GM12878 (cell line): ENCODE measurements at regions not wholly inside any gene's neighbourhood (a gene's known extent, or its start where the extent isn't known, plus 50 kb on each side); places are given as distances from the start of the nearest gene placed in this dataset.

Experiments used
- ATAC-seq: fragments of 200-7000 bp; cut with Tn5 transposase; 3 replicates; pipeline ENCODE4 v1.9.1; 2020; ENCODE audit warnings: mild to moderate bottlenecking, moderate library complexity
- BruUV-seq: library from RNA; stranded (reverse); fragments of 400-500 nt; replicated peaks from 2 replicates; lab custom pipeline; 2021; lab: Mats Ljungman, UMichigan
- CTCF ChIA-PET: fragments of 300-600 bp; sonication (Branson Sonifier 250); formaldehyde crosslinking; extraction: SDS; loops from one replicate; lab custom pipeline; 2021; ENCODE audit warnings: inconsistent platforms; lab: Yijun Ruan, JAX
- POLR2A ChIA-PET: fragments of 350-600 bp; formaldehyde crosslinking; extraction: SDS; loops from one replicate; lab custom pipeline; 2021; ENCODE audit warnings: inconsistent platforms; lab: Charles Lee
- RAD21 ChIA-PET: fragments of 300-600 bp; sonication (Branson Sonifier 250); formaldehyde crosslinking; loops from one replicate; lab custom pipeline; 2023; ENCODE audit warnings: antibody characterized with exemption; ENCODE audit not compliant: unreplicated experiment; lab: Charles Lee
- SMC1A ChIA-PET: fragments of 300-600 bp; sonication (Branson Sonifier 250); formaldehyde crosslinking; loops from one replicate; lab custom pipeline; 2023; ENCODE audit not compliant: unreplicated experiment, uncharacterized antibody; lab: Charles Lee
- DNase-seq: peaks from one replicate; pipeline ENCODE4 v3.0.0-alpha.2; 2011; ENCODE audit warnings: low read depth, low spot score
- FAIRE-seq: peaks from 3 replicates; lab custom pipeline; 2011; peaks lifted over from hg19 to GRCh38; lab: Jason Lieb, UNC
- H2AFZ ChIP-seq: 2 replicates; pipeline ENCODE4 v1.6.0; 2011; ENCODE audit warnings: low read depth, low read length, control low read depth; ENCODE audit not compliant: control insufficient read depth
- H3K27ac ChIP-seq: 2 replicates; pipeline ENCODE4 v1.5.1; 2011; ENCODE audit warnings: control low read depth; ENCODE audit not compliant: control insufficient read depth, insufficient read depth
- H3K27me3 ChIP-seq, 2 experiments: replicated peaks in 1 of 2; 2 replicates each; pipeline versions ENCODE4 v1.6.0 to v1.6.1; 2011; ENCODE audit warnings: low read length in 1 of 2; ENCODE audit not compliant: control insufficient read depth in 2 of 2, insufficient read depth in 2 of 2
- H3K36me3 ChIP-seq, 2 experiments: 2 replicates each; pipeline ENCODE4 v1.5.1; 2011; ENCODE audit warnings: low read length in 1 of 2; ENCODE audit not compliant: control insufficient read depth in 2 of 2, insufficient read depth in 2 of 2
- H3K4me1 ChIP-seq: 2 replicates; pipeline ENCODE4 v1.6.1; 2011; ENCODE audit warnings: mild to moderate bottlenecking, low read length, moderate library complexity, mixed read lengths; ENCODE audit not compliant: control insufficient read depth, insufficient read depth
- H3K4me2 ChIP-seq: 2 replicates; pipeline ENCODE4 v1.6.0; 2011; ENCODE audit warnings: control low read depth; ENCODE audit not compliant: control insufficient read depth, insufficient read depth
- H3K4me3 ChIP-seq: fragments of 200-600 bp; sonication (generic); 2 replicates; pipeline ENCODE4 v1.5.1; 2016
- H3K79me2 ChIP-seq: 2 replicates; pipeline ENCODE4 v1.6.0; 2011; ENCODE audit warnings: low read length; ENCODE audit not compliant: control insufficient read depth, insufficient read depth
- H3K9ac ChIP-seq: 2 replicates; pipeline ENCODE4 v1.8.0; 2011; ENCODE audit warnings: low read length, control low read depth, mixed read lengths; ENCODE audit not compliant: control insufficient read depth, insufficient read depth
- H3K9me3 ChIP-seq: replicated peaks from 3 replicates; pipeline ENCODE4 v1.5.1; 2011; ENCODE audit warnings: mild to moderate bottlenecking, low read length; ENCODE audit not compliant: control insufficient read depth, insufficient read depth
- H4K20me1 ChIP-seq: 2 replicates; pipeline ENCODE4 v1.6.0; 2011; ENCODE audit not compliant: control insufficient read depth, insufficient read depth
- CTCF ChIP-seq, 3 experiments: IDR thresholded peaks in 2 of 3; conservative IDR thresholded peaks in 1 of 3; 2 replicates each; pipeline ENCODE4 v1.5.1; 2011; ENCODE audit warnings: low read depth in 3 of 3, low read length in 3 of 3, mild to moderate bottlenecking in 3 of 3, control low read depth in 2 of 3, moderate library complexity in 2 of 3, inconsistent platforms in 1 of 3, mixed read lengths in 1 of 3; ENCODE audit not compliant: control insufficient read depth in 2 of 3, insufficient read depth in 1 of 3; ENCODE audit errors: extremely low read depth in 1 of 3
- DPF2 ChIP-seq: fragments of 450-650 bp; IDR thresholded peaks from 2 replicates; pipeline ENCODE4 v1.6.1; 2017; ENCODE audit warnings: mild to moderate bottlenecking
- FOXK2 ChIP-seq: fragments of 450-650 bp; IDR thresholded peaks from 2 replicates; pipeline ENCODE4 v1.6.1; 2017; ENCODE audit warnings: mild to moderate bottlenecking, moderate library complexity
- HDAC6 ChIP-seq: fragments of 200-600 bp; sonication (generic); IDR thresholded peaks from one replicate; pipeline ENCODE4 v1.8.0; 2017; ENCODE audit warnings: antibody characterized with exemption; ENCODE audit not compliant: unreplicated experiment
- HSF1 ChIP-seq: fragments of 150-350 bp; IDR thresholded peaks from 2 replicates; pipeline ENCODE4 v1.6.1; 2014; ENCODE audit warnings: mild to moderate bottlenecking, low read depth, low read length
- KLF5 ChIP-seq: fragments of 450-650 bp; IDR thresholded peaks from 2 replicates; pipeline ENCODE4 v1.6.1; 2014; ENCODE audit warnings: mild to moderate bottlenecking; ENCODE audit not compliant: partially characterized antibody
- NR2C1 ChIP-seq: fragments of 450-650 bp; IDR thresholded peaks from 2 replicates; pipeline ENCODE4 v1.6.1; 2017; ENCODE audit warnings: antibody characterized with exemption, mild to moderate bottlenecking, moderate library complexity
- POLR2AphosphoS2 ChIP-seq: IDR thresholded peaks from 2 replicates; pipeline ENCODE4 v1.6.1; 2011; ENCODE audit warnings: low read depth, mild to moderate bottlenecking, low read length, improper control_type of control experiment, moderate library complexity
- RBBP5 ChIP-seq: fragments of 200-600 bp; sonication (generic); conservative IDR thresholded peaks from 2 replicates; pipeline ENCODE4 v1.6.1; 2016
- RCOR1 ChIP-seq: conservative IDR thresholded peaks from 2 replicates; pipeline ENCODE4 v1.6.1; 2012; ENCODE audit warnings: low read depth, low read length, improper control_type of control experiment
- RUNX3 ChIP-seq: IDR thresholded peaks from 2 replicates; pipeline ENCODE4 v1.6.1; 2012; ENCODE audit warnings: low read length, inconsistent platforms
- SIX5 ChIP-seq: IDR thresholded peaks from 2 replicates; pipeline ENCODE4 v1.6.1; 2011; ENCODE audit warnings: mild to moderate bottlenecking, low read depth, low read length, moderate library complexity; ENCODE audit not compliant: severe bottlenecking
- SMC3 ChIP-seq: IDR thresholded peaks from 2 replicates; pipeline ENCODE4 v1.6.1; 2011; ENCODE audit warnings: low read length, improper control_type of control experiment, borderline replicate concordance
- SPI1 ChIP-seq: IDR thresholded peaks from 2 replicates; pipeline ENCODE4 v1.6.1; 2011; ENCODE audit warnings: low read depth, mild to moderate bottlenecking, low read length, moderate library complexity, borderline replicate concordance; ENCODE audit not compliant: insufficient read depth
- STAT1 ChIP-seq: fragments of 450-650 bp; conservative IDR thresholded peaks from 2 replicates; pipeline ENCODE4 v1.6.1; 2014; ENCODE audit warnings: antibody characterized with exemption, mild to moderate bottlenecking
- TCF12 ChIP-seq: IDR thresholded peaks from 2 replicates; pipeline ENCODE4 v1.6.1; 2011; ENCODE audit warnings: low read depth, mild to moderate bottlenecking, low read length
- TCF7 ChIP-seq: IDR thresholded peaks from 2 replicates; pipeline ENCODE4 v1.6.1; 2014; ENCODE audit warnings: antibody characterized with exemption, borderline replicate concordance
- YY1 ChIP-seq: IDR thresholded peaks from 2 replicates; pipeline ENCODE4 v1.6.1; 2011; ENCODE audit warnings: low read depth, mild to moderate bottlenecking, low read length
- ZNF217 ChIP-seq: fragments of 450-650 bp; IDR thresholded peaks from 2 replicates; pipeline ENCODE4 v1.6.1; 2017; ENCODE audit warnings: antibody characterized with exemption, mild to moderate bottlenecking
- ZNF274 ChIP-seq: IDR thresholded peaks from one replicate; pipeline ENCODE4 v1.8.0; 2011; ENCODE audit not compliant: insufficient read length, insufficient read depth
- WGBS: methylation state at CpG from one replicate; pipeline ENCODE4 v1.1.6; 2016; ENCODE audit warnings: low lambda C conversion rate; ENCODE audit not compliant: insufficient replicate concordance, insufficient coverage; ENCODE audit errors: missing lambda C conversion rate; 5-methylcytosine and 5-hydroxymethylcytosine counted together
- in situ Hi-C: fragments of 300-500 bp; cut with MboI; formaldehyde crosslinking; loops from 9 replicates; pipeline ENCODE4 v1.14.3; 2018; ENCODE audit warnings: mixed read lengths
- intact Hi-C: fragments of 100-400 bp; cut with micrococcal nuclease; formaldehyde crosslinking; loops from one replicate; pipeline ENCODE4 v1.14.2; 2022; ENCODE audit not compliant: unreplicated experiment

- ChIA-PET RAD21 (no interaction called here), SMC1A (interaction anchor here (0.7 kb wide), 1 partner anchor 205 kb away, joined by 3 read pairs; no protein-coding TSS in a partner anchor), CTCF (no interaction called here), POLR2A (no interaction called here)
- Histone ChIP-seq H3K27ac (no peak overlapping the region), H4K20me1 (no peaks in the 10 kb centered on the region), H2AFZ (no peak overlapping the region), H3K4me3 (no peak overlapping the region), H3K36me3 (no peaks in the 10 kb centered on the region), H3K4me1 (no peaks in the 10 kb centered on the region), H3K9me3 (no peaks in the 10 kb centered on the region; the same call in 2 of the 3 replicates)
- no peak for ATAC-seq
- no peak for FAIRE-seq
- 63% methylated on average over 7 of the region's 7 CpGs for WGBS
- no peak for DNase-seq
- in situ Hi-C loops: no loop called here
- intact Hi-C loops: no loop called here
- no TSS peak for BruUV-seq
- TF ChIP-seq RUNX3: no peak
- no peak for TF ChIP-seq TCF12
- TF ChIP-seq CTCF (IDR thresholded peaks at IDR 0.05 in 2 of 3, conservative IDR thresholded peaks at IDR 0.05 in 1 of 3; ENCODE audit: control insufficient read depth in 2 of 3, extremely low read depth in 1 of 3, insufficient read depth in 1 of 3, low read depth in 3 of 3, low read length in 3 of 3): no peak
- TF ChIP-seq ZNF217: no peak
- no peak for TF ChIP-seq TCF7
- TF ChIP-seq SPI1: no peak
- no peak for TF ChIP-seq RBBP5
- TF ChIP-seq STAT1: no peak
- no peak for TF ChIP-seq SMC3
- TF ChIP-seq SIX5: no peak
- TF ChIP-seq FOXK2: no peak
- TF ChIP-seq YY1: no peak
- no peak for TF ChIP-seq KLF5
- no peak for TF ChIP-seq POLR2AphosphoS2
- no peak for TF ChIP-seq HDAC6
- no peak for TF ChIP-seq DPF2
- TF ChIP-seq NR2C1: no peak
- no peak for TF ChIP-seq ZNF274
- no peak for TF ChIP-seq HSF1
- TF ChIP-seq RCOR1: no peak
- TF ChIP-seq, all 136 proteins: peak for 0
- H3K4me2 ChIP-seq: no peak overlapping the region
- H3K27me3 ChIP-seq: no peaks in the 10 kb centered on the region
- H3K9ac ChIP-seq: no peak overlapping the region
- no peaks in the 10 kb centered on the region for H3K79me2 ChIP-seq
Observed at GRCh38 chr10:5305374-5305773, 59.4 kb upstream of the UCN3 start.
